Jurkat, Clone E6-1 (cell line): ENCODE measurements at regions not wholly inside any gene's neighbourhood (a gene's known extent, or its start where the extent isn't known, plus 50 kb on each side); places are given as distances from the start of the nearest gene placed in this dataset.
"Not testable (repeated sequence)": the region's sequence is repeated elsewhere in the genome, so short reads cannot be mapped to it uniquely, and the experiment has no call there.

Source experiments
- DNase-seq: peaks from one replicate; pipeline ENCODE4 v3.0.0-alpha.2; 2011; ENCODE audit warnings: low read depth, low spot score
- H3K4me3 ChIP-seq: 2 replicates; pipeline ENCODE4 v1.5.1; 2011; ENCODE audit warnings: mild to moderate bottlenecking, low read length, control low read depth, moderate library complexity

DNA sequence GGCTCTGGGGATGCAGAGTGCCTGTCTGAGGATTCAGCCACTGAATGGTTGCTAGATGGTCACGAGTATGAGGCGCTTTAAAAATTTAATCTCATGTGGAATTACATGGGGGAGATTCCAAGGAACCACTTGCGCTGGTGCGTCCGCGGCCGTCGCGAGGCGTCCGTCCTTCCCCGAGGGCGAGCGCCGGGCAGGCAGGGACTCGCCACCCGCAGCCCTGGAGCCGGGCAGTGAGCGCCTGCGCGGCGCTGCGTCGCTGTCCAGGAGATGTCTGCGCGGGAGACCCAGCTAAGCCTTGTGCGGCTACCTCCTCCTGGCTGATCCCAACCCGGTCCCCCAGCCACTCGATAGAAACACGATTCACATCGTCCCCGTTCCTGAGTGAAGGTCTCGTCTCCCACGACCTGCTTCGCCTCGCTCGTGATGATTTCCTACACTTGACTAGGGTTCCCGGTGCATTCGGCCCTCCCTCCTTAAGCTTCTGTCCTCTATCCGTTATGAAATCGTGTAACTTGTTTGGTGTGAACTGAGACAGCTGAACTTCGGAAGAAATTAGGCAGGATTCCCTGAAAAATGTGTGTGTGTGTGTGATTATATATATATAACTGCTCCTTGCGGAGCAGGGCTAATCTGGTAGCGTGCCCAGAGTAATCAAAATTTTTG is 536.4 kb downstream of the PRIM2 start:
- not testable (repeated sequence) for H3K4me3 ChIP-seq, DNase-seq

DNA sequence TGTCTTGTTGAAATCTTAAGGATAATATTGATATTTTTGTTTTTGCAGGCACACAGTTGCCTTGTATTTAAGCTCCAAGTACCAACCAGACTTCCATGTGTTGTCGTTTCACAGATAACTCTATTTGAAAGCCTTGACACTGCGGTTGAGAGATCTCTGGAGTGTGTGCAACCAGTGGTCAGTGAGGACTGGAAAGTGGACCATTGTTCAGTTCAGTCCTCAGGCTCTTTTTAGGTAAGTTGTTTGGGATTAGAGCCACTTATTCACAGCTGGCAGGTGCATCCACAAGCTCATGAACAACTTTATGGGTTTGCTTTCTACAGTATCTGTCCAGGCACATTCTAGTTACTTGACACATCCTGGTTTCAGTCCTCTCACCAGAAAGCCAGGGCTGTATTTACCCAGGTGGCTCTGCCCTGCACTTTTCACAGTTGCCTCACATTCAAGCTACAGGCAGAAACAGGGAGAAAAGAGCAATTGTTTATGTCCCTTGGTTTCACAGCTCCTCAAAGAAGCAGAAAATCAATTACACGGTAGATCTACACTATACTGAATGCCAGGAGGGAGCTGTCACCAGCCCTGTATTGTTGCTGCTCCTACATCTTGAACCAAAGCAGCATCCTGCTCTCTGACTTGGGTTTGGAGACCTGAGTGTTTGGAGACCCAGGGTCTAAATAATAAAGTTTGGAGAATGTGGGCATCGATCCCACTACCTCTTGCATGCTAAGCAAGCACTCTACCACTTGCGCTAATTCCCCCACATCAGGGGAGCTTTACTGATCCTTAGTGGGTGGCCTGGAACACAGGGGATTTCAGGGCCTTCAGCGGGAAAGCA is 543.3 kb downstream of the PRIM2 start:
- H3K4me3 ChIP-seq, DNase-seq: not testable (repeated sequence)

DNA sequence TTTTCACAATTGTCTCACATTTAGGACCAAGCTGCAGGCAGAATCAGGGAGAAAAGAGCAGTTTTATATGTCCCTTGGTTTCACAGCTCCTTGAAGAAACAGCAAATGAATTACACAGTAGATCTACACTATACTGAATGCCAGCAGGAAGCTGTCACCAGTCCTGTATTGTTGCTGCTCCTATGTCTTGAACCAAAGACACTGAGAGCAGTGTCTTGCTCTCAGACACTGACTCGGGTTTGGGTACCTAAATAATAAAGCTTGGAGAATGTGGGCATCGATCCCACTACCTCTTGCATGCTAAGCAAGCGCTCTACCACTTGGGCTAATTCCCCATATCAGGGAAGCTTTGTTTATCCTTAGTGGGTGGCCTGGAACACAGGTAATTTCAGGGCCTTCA is 552.7 kb downstream of the PRIM2 start:
- DNase-seq: not testable (repeated sequence)

DNA sequence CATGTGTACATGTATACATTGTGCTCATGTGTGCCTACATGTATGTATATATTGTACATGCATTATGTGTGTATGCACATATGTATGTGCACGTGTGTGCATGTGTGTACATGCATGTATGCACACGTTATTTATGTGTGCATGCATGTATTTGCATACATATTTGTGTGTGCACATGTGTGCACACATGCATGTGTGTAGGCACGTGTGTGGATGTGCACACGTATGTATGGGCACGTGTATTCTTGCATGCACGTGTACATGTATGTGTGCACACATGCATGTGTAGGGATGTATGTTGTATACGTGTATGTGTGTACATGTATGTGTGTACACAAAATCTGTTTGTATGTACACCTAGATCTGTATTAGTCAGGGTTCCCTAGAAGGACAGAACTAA is 556.0 kb downstream of the PRIM2 start:
- H3K4me3 ChIP-seq, DNase-seq: not testable (repeated sequence)

More for the DNA sequence above, 552.7 kb downstream of the PRIM2 start:
- not testable (repeated sequence) for H3K4me3 ChIP-seq

DNA sequence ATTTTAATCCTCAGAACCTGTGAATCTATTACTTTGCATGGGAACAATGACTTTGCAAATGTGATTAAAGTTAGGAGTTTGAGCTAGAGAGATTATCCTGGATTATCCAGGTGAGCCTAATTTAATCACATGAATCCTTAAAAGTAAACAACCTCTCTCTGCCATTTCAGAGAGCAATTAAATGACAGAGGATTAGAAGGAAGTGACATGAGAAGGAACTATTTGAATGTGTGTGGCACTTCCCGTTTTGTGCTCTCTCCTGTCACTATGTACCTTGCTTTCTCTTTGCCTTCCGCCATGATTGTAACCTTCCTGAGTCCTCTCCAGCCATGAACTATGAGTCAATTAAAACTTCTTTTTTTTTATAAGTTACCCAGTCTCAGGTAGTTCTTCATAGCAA is 559.2 kb downstream of the PRIM2 start:
- not testable (repeated sequence) for DNase-seq

GRCh38 chr6:57877729-57878128 is 560.3 kb downstream of the PRIM2 start:
- DNase-seq, H3K4me3 ChIP-seq: not testable (repeated sequence)

More for the DNA sequence above, 559.2 kb downstream of the PRIM2 start:
- not testable (repeated sequence) for H3K4me3 ChIP-seq

DNA sequence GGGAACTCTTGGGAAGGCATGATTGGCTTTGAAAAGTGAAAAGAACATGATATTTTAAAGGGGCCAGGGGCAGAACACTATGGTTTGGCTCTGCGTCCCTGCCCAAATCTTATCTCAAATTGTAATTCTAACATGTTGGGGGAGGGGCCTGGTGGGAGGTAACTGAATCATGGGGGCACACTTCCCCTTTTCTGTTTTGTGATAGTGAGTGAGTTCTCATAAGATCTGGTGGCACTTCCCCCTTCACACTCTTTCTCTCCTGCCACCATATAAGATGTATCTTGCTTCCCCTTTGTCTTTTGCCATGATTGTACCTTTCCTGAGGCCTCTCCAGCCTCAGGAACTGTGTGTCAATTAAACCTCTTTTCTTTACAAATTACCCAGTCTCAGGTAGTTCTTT is 561.4 kb downstream of the PRIM2 start:
- not testable (repeated sequence) for DNase-seq, H3K4me3 ChIP-seq

- not testable (repeated sequence) for DNase-seq, H3K4me3 ChIP-seq
These were observed 581.4 kb downstream of the PRIM2 start for GRCh38 chr6:57898850-57899249.

DNA sequence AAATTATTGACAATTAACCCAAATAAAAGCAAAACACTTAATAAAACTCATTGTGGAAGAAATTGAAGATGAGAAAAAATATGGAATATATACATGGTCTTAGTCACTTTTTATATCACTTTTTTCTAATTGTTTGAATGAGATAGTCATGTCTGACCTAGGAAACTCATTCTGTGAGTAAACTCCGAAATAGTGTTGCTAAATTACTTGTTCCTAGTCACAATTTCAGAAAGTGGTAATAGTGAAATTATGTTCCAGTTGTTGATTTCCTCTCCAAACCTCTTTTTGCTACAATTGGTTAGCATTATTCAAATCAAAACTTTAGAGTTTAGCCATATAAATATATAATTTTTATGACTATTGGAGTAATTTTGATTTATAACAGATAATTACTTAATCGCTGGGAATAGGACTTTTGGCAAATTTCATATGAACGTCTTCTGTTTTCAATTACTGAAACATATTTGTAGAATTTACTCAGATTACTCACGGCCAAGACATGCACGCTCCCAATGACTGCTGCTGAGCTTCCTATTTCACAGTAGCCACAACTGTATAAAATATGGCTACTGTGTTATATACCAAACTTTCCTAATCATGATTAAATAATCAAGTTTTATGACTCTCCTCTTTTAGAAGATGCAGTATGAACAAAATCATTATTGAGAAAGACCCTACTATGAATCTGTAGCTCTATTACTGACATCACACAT is 583.4 kb downstream of the PRIM2 start:
- DNase-seq, H3K4me3 ChIP-seq: not testable (repeated sequence)

- H3K4me3 ChIP-seq, DNase-seq: not testable (repeated sequence)
These were observed 584.0 kb downstream of the PRIM2 start for GRCh38 chr6:57901445-57901844.

- not testable (repeated sequence) for H3K4me3 ChIP-seq, DNase-seq
These were observed 586.9 kb downstream of the PRIM2 start for GRCh38 chr6:57904356-57904755.

DNA sequence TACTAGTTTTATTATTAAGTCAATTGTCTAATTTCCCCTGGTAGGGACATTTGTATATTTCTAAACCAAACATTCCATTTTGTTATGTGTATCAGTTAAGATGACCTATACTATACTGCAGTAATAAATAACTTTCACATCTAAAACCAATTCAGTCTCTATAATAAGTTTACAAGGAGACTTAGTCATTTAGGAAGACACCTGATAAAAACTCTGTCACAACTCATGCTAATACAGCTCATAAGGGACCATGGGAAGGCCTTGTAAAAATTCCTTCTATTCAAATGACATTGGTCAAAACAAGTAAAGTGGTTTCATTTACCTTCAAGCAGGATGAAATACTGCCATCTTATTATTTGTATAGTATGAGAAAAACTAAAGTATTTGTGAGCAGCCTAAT is 597.9 kb downstream of the PRIM2 start:
- not testable (repeated sequence) for H3K4me3 ChIP-seq

DNA sequence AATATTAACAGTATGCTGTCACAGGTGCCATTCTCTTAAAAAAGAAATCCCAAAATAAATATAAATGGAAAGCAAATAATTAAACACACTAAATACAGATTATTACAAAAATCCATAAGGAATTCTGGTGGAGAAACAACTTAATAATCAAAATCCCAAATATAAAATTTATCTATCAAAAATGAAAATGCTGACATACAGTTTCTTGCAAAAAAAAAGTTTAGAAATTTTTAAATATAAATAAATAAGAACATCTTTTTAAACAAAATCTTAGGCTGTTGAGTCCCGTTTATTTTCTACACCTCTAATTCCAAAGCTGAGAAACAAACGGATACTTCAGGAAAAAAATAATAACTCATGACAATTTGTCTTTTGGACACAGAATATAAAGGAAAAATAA is 625.5 kb downstream of the PRIM2 start:
- not testable (repeated sequence) for DNase-seq, H3K4me3 ChIP-seq

More for the DNA sequence above, 597.9 kb downstream of the PRIM2 start:
- DNase-seq: not testable (repeated sequence)

GRCh38 chr6:57946084-57946768 is 628.8 kb downstream of the PRIM2 start:
- H3K4me3 ChIP-seq, DNase-seq: not testable (repeated sequence)

GRCh38 chr6:57946769-57947091 is 629.3 kb downstream of the PRIM2 start:
- H3K4me3 ChIP-seq, DNase-seq: not testable (repeated sequence)

DNA sequence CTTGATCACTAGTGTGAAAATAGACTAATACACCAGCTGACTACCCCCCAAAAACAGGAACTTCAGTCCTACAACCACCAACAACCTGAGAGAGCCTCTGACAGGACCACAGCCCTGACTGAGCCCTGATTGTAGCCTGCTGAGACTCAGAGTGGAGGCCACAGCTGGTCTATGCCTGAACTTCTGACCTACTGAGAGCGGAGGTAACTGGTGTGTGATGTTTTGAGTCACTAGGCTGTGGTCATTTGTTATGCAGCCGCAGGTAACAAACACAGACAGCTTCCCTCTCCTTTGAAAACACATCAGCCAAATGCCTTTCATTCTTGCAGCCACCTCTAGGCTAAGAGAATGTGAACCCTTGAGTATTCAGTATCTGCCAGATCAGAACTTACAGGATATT is 631.1 kb downstream of the PRIM2 start:
- not testable (repeated sequence) for H3K4me3 ChIP-seq, DNase-seq

DNA sequence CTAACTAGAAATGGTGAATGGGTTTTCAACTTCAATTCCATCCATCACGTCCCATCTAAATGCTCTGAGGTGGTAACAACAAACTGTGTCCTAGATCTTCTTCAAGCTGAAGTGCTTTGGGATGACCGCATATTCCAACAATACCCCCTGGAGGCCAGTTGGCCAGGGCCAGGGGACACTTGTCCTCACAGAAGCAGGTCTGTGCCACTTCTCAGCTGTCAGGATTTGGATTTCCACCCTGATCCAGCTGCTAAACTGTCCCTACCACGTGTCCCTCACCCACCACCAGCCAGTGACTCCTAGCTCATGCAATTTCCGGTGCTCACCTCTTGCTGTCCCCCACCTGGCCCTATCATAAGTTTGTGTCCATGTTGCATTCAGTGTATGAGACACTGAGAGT is 633.0 kb downstream of the PRIM2 start:
- H3K4me3 ChIP-seq, DNase-seq: not testable (repeated sequence)

DNA sequence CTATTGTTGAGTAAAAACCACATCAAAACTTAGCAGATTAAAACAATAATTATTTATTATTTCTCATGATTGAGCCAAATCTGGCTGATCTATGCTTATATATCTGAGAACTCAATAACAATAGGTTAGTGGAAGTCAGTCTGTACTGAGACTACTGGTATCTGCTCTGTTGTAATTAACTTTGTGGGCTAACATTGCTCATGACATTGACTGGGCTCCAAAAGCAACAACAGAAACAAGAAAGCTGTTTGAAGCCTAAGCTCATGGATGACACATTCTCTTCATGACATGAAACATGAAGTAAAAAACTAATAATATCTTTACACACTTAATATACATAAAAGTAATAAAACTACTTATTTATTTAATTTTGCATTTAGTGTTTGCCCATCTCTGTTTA is 649.3 kb downstream of the PRIM2 start:
- not testable (repeated sequence) for DNase-seq, H3K4me3 ChIP-seq

- DNase-seq, H3K4me3 ChIP-seq: not testable (repeated sequence)
These were observed 654.5 kb downstream of the PRIM2 start for GRCh38 chr6:57971956-57972355.
